ENCODE measurements at regions not wholly inside any gene's neighbourhood (a gene's known extent, or its start where the extent isn't known, plus 50 kb on each side); places are given as distances from the start of the nearest gene placed in this dataset.

- DNase-seq = no peak
Observed at GRCh38 chr7:39892361-39892760, 57.7 kb upstream of the CDK13 start.

- no peak for DNase-seq
Observed at GRCh38 chr7:39894904-39895303, 55.2 kb upstream of the CDK13 start.

DNA sequence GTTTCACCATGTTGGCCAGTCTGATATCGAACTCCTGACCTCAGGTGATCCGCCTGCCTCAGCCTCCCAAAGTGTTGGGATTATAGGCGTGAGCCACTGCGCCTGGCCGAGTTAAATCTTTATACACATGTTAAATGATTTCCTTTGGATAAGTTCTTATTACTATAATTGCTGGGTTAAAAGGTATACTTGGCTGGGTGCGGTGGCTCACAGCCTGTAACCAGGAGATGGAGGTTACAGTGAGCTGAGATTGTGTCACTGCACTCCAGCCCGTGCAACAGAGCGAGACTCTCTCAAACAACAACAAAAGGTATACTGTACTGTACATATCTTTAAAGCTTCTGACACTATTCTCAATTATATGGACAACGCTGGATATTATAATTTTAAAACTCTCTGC is 53.2 kb upstream of the CDK13 start:
- no peak for DNase-seq

DNA sequence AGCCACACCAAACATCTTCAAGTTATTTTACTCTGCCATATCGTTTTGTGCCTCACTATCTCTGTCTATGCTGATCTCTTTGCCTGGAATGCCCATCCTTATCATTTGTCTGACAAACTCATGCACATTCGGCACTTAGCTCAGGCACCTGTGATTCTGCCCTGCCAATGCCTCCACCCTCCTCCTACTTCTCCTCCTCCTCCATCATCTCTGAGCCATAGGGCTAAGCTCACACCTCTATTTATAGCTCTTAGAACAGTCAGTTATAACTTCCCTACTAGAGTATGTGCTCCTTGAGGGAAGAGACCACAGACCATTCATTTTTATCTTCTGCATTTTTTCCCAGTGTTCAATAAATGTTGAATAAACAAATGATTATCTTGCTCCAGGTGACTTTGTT is 51.2 kb upstream of the CDK13 start:
- no peak for DNase-seq
